K562 (cell line): ENCODE measurements at regions not wholly inside any gene's neighbourhood (a gene's known extent, or its start where the extent isn't known, plus 50 kb on each side); places are given as distances from the start of the nearest gene placed in this dataset.

ENCODE experiments used
- ATF6 ChIP-seq: sonication (generic); formaldehyde crosslinking; IDR thresholded peaks from 2 replicates; pipeline ENCODE4 v1.4.0; 2020; ENCODE audit warnings: mild to moderate bottlenecking, missing genetic modification reagents
- PTTG1 ChIP-seq: fragments of 450-650 bp; IDR thresholded peaks from 2 replicates; pipeline ENCODE4 v1.6.1; 2016; ENCODE audit warnings: low read depth, mild to moderate bottlenecking, missing genetic modification characterization, missing compliant biosample characterization
- ZBTB8A ChIP-seq: fragments of 450-650 bp; IDR thresholded peaks from 2 replicates; pipeline ENCODE4 v1.6.1; 2018; ENCODE audit warnings: mild to moderate bottlenecking, moderate library complexity; ENCODE audit not compliant: partially characterized antibody
- ZNF609 ChIP-seq: sonication (generic); formaldehyde crosslinking; IDR thresholded peaks from 2 replicates; pipeline ENCODE4 v1.8.1; 2023; ENCODE audit warnings: missing genetic modification reagents, mild to moderate bottlenecking, borderline replicate concordance
- ZNF717 ChIP-seq: fragments of 250-450 bp; sonication (Bioruptor Pico); IDR thresholded peaks from 2 replicates; pipeline ENCODE4 v1.5.0; 2021

- no peak for TF ChIP-seq ZBTB8A
- TF ChIP-seq PTTG1 (tag) = no peak
- no peak for TF ChIP-seq ATF6 (CRISPR knock-in tag)
- no peak for TF ChIP-seq ZNF717
- no peak for TF ChIP-seq ZNF609 (CRISPR knock-in tag)
Measured at GRCh38 chr7:156432018-156432417, 208.6 kb upstream of the RNF32 start (continued).
